ENCODE measurements at regions not wholly inside any gene's neighbourhood (a gene's known extent, or its start where the extent isn't known, plus 50 kb on each side); places are given as distances from the start of the nearest gene placed in this dataset.

- no peak for TF ChIP-seq FOS (IDR thresholded peaks at IDR 0.05; ENCODE audit: borderline replicate concordance, insufficient read depth, low read length)
- H3K36me3 ChIP-seq (ENCODE audit: control insufficient read depth in 2 of 2, extremely low read depth in 1 of 2, insufficient read depth in 2 of 2, low read length in 2 of 2): no peaks in the 10 kb centered on the region
- FAIRE-seq (no peak), DNase-seq (ENCODE audit: low read depth, low spot score) (no peak)
- dilution Hi-C loops (cut with MboI; ENCODE audit: extremely low pct_ligation_motif_present, low sequenced_read_pairs): no loop called here
- no peaks in the 10 kb centered on the region for H3K27me3 ChIP-seq (ENCODE audit: control insufficient read depth in 2 of 2, insufficient read depth in 2 of 2, low read length in 2 of 2)
- H3K27ac ChIP-seq (ENCODE audit: insufficient read depth, low read depth, low read length): no peak overlapping the region
- H3K9me1 ChIP-seq (replicated peaks; ENCODE audit: control insufficient read depth, extremely low read depth, insufficient read depth, low read length): no peaks in the 10 kb centered on the region
- no peaks in the 10 kb centered on the region for H3K4me1 ChIP-seq (ENCODE audit: control insufficient read depth, extremely low read depth, insufficient read depth, low read length)
- BruUV-seq (replicated peaks): no TSS peak
- H3K9me3 ChIP-seq (replicated peaks; ENCODE audit: control insufficient read depth, insufficient read depth, low read length): peaks cover 3% of the 10 kb centered on the region
- H2AFZ ChIP-seq (ENCODE audit: low read depth, low read length): no peak overlapping the region
- intact Hi-C loops (cut with micrococcal nuclease): no loop called here
- POLR2A ChIA-PET: no interaction called here
- CTCF ChIA-PET: no interaction called here
- H3K79me2 ChIP-seq (ENCODE audit: control insufficient read depth, insufficient read depth, low read length): no peaks in the 10 kb centered on the region
- H3K4me3 ChIP-seq (replicated peaks in 1 of 3; ENCODE audit: insufficient read depth in 1 of 3, low read depth in 1 of 3, low read length in 3 of 3): no peak overlapping the region
- no peak overlapping the region for H3K4me2 ChIP-seq (ENCODE audit: insufficient read depth, low read length)
- no peak overlapping the region for H3K9ac ChIP-seq (replicated peaks; ENCODE audit: extremely low read depth, insufficient read depth, low read length)
- no peaks in the 10 kb centered on the region for H4K20me1 ChIP-seq (replicated peaks; ENCODE audit: control insufficient read depth, extremely low read depth, insufficient read depth, low read length)
Observed at GRCh38 chr16:5328546-5328945, 231.0 kb upstream of the EEF2KMT start.

- Histone ChIP-seq H4K20me1 (replicated peaks; ENCODE audit: control insufficient read depth, extremely low read depth, insufficient read depth, low read length) (no peaks in the 10 kb centered on the region), H3K27ac (ENCODE audit: insufficient read depth, low read depth, low read length) (no peak overlapping the region), H3K36me3 (ENCODE audit: control insufficient read depth in 2 of 2, extremely low read depth in 1 of 2, insufficient read depth in 2 of 2, low read length in 2 of 2) (no peaks in the 10 kb centered on the region), H3K4me1 (ENCODE audit: control insufficient read depth, extremely low read depth, insufficient read depth, low read length) (no peaks in the 10 kb centered on the region), H3K9me1 (replicated peaks; ENCODE audit: control insufficient read depth, extremely low read depth, insufficient read depth, low read length) (no peaks in the 10 kb centered on the region), H3K79me2 (ENCODE audit: control insufficient read depth, insufficient read depth, low read length) (no peaks in the 10 kb centered on the region), H3K4me3 (replicated peaks in 1 of 3; ENCODE audit: insufficient read depth in 1 of 3, low read depth in 1 of 3, low read length in 3 of 3) (no peak overlapping the region), H3K4me2 (ENCODE audit: insufficient read depth, low read length) (no peak overlapping the region), H3K27me3 (ENCODE audit: control insufficient read depth in 2 of 2, insufficient read depth in 2 of 2, low read length in 2 of 2) (no peaks in the 10 kb centered on the region), H2AFZ (ENCODE audit: low read depth, low read length) (no peak overlapping the region), H3K9me3 (replicated peaks; ENCODE audit: control insufficient read depth, insufficient read depth, low read length) (peaks cover 2% of the 10 kb centered on the region), H3K9ac (replicated peaks; ENCODE audit: extremely low read depth, insufficient read depth, low read length) (no peak overlapping the region)
- DNase-seq (ENCODE audit: low read depth, low spot score) (no peak), FAIRE-seq (no peak)
- no TSS peak for BruUV-seq (replicated peaks)
- TF ChIP-seq MYC (IDR thresholded peaks at IDR 0.05; ENCODE audit: low read depth, low read length): no peak
- TF ChIP-seq GATA2 (IDR thresholded peaks at IDR 0.05; ENCODE audit: insufficient read depth, insufficient read length, low read depth, low read length): no peak
- TF ChIP-seq EZH2 (IDR thresholded peaks at IDR 0.05; ENCODE audit: borderline replicate concordance, low read depth, low read length, severe bottlenecking): no peak
- TF ChIP-seq, protein P1, sequence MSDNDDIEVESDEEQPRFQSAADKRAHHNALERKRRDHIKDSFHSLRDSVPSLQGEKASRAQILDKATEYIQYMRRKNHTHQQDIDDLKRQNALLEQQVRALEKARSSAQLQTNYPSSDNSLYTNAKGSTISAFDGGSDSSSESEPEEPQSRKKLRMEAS (IDR thresholded peaks at IDR 0.05; ENCODE audit: insufficient read depth, insufficient read length): no peak
- TF ChIP-seq FOS (IDR thresholded peaks at IDR 0.05; ENCODE audit: borderline replicate concordance, insufficient read depth, low read length): no peak
- no peak for TF ChIP-seq CTCF (IDR thresholded peaks at IDR 0.05; ENCODE audit: extremely low read depth in 1 of 2, insufficient read depth in 1 of 2, low read depth in 1 of 2, low read length in 2 of 2)
- no peak for TF ChIP-seq POLR2AphosphoS5 (IDR thresholded peaks at IDR 0.05; ENCODE audit: insufficient read depth, low read depth, low read length)
- TF ChIP-seq POLR2A (IDR thresholded peaks at IDR 0.05; ENCODE audit: low read depth, low read length): no peak
- no peak for TF ChIP-seq JUN (IDR thresholded peaks at IDR 0.05; ENCODE audit: borderline replicate concordance, insufficient read depth, insufficient read length, low read depth)
- dilution Hi-C loops (cut with MboI; ENCODE audit: extremely low pct_ligation_motif_present, low sequenced_read_pairs) (no loop called here), intact Hi-C loops (cut with micrococcal nuclease) (no loop called here)
- POLR2A ChIA-PET: no interaction called here
- CTCF ChIA-PET: no interaction called here
Observed at GRCh38 chr16:5326395-5326794, 228.8 kb upstream of the EEF2KMT start.
